HCEC 1CT (cell line): ENCODE measurements at regions not wholly inside any gene's neighbourhood (a gene's known extent, or its start where the extent isn't known, plus 50 kb on each side); places are given as distances from the start of the nearest gene placed in this dataset.
"Not testable (repeated sequence)": the region's sequence is repeated elsewhere in the genome, so short reads cannot be mapped to it uniquely, and the experiment has no call there.

Source experiments
- DNase-seq: peaks from one replicate; pipeline ENCODE4 v3.0.0-alpha.2; 2017

DNA sequence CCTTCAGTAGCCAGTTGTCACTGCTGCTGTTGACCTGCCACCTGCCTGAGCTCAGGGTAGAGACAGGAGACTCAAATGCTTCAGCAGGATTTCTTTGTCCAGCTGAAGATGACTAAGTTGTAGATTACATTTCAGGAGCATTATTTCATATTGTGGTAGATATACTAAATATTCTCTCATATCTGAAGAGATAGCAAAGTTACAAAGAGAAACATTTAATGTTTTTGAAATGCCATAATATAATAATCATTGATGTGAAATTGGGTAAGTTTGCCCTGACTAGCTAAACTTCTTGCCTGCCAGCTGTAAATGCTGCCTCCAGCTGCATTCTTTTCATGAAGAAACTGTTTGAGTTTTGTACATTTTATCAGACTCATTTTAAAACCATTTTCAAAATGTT lies 247.6 kb upstream of the CNKSR2 start:
- no peak for DNase-seq

DNA sequence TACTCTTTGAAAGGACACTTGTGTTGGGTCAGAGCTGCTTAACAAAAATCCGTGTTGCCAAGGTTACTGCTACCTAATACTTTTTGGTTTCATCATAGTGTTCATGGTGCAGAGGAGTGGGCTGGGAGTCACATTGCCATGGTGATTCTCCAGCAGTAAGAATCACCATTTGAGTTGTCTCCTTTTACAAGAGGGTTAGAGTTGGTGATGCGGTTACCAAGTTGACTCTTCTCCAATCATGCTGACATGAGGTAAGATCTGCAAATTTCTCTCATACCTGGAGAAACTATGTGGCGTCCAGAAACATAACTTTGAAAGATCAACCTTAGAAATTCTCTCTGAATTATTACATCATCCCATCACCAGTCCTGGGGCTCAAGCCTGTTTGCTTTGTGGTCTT lies 242.9 kb upstream of the CNKSR2 start:
- no peak for DNase-seq

- DNase-seq = no peak
Measured at GRCh38 chrX:21131786-21132185, 242.4 kb upstream of the CNKSR2 start.

DNA sequence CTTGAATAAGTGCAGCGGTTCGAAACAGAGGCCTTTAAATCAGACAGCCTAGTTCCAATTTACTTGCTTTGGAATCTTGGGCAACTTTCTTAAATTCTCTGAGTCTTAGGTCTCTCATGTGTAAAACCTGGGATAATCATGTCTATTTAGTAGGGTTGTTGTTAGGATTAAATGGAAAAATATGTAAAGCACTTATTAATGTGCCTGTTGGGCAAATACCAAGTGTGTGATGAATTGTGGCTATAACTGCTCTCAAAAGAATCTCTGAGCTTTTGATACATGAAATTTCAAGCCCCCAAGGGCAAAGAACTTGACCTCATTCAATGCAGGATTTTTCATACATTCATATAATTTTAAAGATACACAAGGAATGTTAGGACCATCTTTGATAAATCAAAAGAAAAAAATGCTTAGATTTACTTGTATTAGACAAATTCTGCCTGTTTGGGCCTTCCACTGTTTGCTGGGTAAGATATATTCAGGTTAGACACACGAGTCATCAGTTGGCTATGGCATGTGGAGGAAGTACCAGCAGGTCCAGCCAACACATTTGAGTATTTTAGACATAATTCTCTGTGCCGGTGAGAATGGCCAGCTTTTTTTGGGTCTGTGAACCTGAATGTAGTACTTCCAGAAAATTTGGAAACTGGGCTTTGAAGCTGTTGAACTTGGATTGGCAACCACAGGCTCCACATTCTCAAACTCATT lies 241.4 kb upstream of the CNKSR2 start:
- DNase-seq = no peak

- DNase-seq = no peak
Measured at GRCh38 chrX:21150208-21150607, 224.0 kb upstream of the CNKSR2 start.

- no peak for DNase-seq
Measured at GRCh38 chrX:21151051-21151450, 223.2 kb upstream of the CNKSR2 start.

DNA sequence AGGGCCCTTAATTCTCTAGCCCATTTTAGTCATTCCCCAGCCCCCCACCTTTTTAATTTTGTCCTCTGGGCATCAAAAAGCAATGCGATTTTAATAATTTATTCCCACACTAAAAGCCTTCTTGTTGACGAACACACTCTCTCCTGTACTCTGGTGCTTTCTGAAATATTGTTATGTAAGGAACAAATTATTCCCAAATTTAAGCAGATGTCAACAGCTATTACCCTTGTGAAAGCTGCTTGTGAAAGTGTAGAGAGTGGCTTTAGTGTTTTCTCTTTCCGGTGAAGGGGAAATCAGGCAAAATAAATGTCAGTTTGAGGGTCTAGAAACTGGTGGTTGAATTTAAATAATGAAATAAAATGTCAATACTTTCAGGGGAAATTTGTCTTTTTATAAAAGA lies 221.2 kb upstream of the CNKSR2 start:
- no peak for DNase-seq

- DNase-seq = no peak
Measured at GRCh38 chrX:21153503-21153902, 220.7 kb upstream of the CNKSR2 start.

GRCh38 chrX:21155916-21156315 lies 218.3 kb upstream of the CNKSR2 start:
- DNase-seq = no peak

- DNase-seq = no peak
Measured at GRCh38 chrX:21156632-21157031, 217.6 kb upstream of the CNKSR2 start.

DNA sequence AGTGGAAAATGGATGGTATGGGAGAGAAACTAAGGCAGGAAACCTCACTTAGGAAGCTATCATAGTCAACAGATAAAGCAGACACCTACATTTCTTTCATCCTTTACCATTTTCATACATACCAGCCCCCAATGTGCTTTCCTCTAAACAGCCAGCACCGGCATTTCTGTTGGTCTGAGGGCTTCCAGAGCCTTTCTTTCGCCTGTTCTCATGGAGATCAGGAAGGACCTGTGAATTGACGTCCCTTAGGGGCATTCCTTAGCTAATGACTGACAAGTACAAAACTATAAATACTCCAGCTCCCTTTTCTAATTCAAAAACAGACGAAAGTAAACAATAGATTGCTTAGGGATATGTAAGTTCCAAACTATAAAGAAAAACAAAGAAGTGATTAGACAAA lies 215.5 kb upstream of the CNKSR2 start:
- DNase-seq = no peak

DNA sequence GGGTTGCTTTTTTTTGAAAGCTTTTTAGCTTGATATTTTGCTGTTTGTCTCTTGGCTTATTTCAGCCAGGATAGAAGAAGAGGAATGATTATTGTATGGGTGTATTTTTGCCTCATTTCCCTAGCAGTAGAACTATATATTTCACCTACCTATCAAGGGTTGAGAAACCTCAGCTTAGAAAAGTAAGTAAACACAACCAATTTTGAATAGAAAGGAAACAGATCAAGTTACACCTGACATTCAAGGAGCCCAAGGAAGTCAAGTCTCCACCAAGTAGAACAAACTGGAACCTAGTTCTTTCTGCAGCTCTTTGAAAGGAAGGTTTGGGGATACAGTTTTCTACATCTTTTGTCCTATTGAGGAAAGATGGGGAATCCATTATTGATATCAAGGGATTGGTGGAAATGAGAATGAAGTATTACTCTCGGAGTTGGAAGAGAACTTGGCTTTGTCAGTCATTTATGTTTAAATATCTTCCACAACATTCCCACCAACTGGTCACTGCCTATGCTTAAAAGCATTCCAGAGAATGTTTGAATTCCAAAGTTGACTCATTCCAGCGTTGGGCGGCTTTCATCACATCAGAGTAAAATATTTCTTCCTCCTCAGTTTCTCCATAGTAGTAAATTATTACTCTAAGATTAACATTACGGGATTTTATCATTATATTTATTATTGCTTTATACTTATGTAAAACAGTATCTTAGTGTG lies 207.8 kb upstream of the CNKSR2 start:
- peak; percentile 31 for DNase-seq

- DNase-seq = no peak
Measured at GRCh38 chrX:21167011-21167410, 207.2 kb upstream of the CNKSR2 start.

DNA sequence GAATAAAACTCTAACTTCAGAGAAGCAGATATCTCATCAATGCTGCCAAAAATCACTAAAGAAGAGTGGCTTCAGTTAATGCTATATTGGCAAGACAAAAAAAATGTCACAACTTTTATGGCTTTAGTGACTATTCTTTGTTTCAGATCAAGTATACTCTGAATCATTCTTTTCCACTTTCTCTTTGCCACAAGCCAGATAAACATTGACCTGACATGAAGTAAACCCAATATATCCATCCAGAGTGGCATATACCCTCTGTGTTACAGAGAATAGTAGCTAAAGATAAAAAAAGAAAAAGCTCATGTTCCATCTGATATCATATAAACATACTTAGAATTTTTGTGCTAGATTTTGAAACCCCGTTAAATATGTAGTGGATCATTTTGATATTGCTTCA lies 206.7 kb upstream of the CNKSR2 start:
- DNase-seq = no peak

GRCh38 chrX:21168401-21169160 lies 205.6 kb upstream of the CNKSR2 start:
- DNase-seq = no peak

- no peak for DNase-seq
Measured at GRCh38 chrX:21171181-21171580, 203.0 kb upstream of the CNKSR2 start.

DNA sequence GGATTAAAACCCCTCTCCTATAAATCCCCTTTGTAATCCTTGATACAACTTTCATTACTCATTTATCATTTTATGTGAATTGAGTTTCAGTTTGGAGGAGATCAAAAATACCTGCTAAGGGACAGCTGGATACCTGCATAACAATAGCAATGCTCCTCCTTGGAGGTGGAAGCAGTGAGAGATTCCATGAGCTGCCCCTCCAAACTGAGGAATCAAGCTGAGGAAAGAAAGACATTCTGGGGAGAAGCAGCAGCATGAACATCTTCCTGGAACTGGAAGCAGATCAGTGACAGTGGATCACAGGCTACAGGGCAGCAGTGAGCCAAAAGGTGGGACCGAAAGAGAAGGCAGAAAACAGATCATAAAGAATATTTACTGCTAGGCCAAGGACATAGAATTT lies 199.8 kb upstream of the CNKSR2 start:
- no peak for DNase-seq

- DNase-seq = no peak
Measured at GRCh38 chrX:21176921-21177571, 197.2 kb upstream of the CNKSR2 start.

DNA sequence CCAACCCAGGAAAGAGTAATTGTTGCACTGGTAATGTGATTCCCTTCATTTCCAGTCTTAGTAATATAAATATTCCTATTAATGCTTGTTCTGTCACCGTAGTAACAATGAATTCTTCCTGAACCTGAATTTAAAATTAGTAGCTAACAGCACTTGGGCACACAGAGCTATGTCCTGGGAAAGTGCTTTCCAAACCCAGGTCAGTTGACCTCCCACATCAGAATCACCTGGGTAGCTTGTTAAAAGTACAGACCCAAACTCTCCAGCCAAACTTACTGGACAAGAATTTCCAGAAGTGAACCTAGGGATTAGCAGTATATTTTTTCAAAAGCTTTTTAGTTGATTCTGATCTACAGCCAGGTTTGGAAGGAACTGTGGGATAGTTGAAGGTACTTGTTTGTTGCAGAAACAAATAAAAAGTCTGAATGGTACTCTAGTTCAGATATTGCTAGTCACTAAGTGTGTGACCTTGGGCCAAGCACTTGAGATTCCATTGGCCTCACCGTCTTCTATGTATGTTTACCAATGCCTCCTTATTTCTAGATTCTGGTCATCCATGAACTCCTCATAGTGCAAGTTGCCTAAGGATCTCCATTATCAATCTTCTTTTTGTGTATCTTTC lies 192.9 kb upstream of the CNKSR2 start:
- no peak for DNase-seq

DNA sequence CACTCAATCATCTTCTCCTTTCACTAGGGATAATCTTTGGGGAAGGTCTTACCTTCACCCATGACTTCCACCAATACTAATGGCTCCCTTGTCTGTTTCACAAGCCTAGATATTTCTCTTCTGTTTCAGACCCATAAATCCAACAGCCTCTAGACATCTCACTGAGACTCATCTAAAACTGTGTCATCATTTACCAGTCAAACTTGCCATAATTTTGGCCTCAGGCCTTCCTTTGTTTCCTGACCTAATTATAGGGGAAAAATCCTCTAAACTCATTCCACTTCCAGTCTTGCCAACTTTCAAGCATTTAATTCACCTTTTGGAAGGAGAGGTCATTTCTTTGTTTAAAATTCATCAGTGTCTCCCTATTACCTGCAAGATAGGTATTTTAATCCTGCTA lies 181.0 kb upstream of the CNKSR2 start:
- DNase-seq = no peak

GRCh38 chrX:21194526-21194925 lies 179.7 kb upstream of the CNKSR2 start:
- no peak for DNase-seq

DNA sequence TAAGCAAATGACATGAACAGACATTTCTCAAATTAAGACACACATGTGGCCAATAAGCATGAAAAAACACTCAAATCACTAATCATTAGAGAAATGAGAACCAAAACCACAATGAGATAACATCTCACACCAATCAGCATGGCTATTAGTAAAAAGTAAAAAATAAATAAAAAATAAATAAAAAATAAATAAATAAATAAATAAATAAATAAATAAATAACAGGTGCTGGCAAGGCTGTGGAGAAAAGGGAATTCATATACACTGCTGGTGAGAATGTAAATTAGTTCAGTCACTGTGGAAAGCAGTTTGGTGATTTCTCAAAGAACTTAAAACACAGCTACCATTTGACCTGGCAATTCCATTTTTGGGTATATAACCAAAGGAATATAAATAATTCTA lies 167.1 kb upstream of the CNKSR2 start:
- no peak for DNase-seq

GRCh38 chrX:21219208-21219607 lies 155.0 kb upstream of the CNKSR2 start:
- not testable (repeated sequence) for DNase-seq
